GM21367 (cell line): ENCODE measurements at regions not wholly inside any gene's neighbourhood (a gene's known extent, or its start where the extent isn't known, plus 50 kb on each side); places are given as distances from the start of the nearest gene placed in this dataset.
A peak's percentile ranks its signal among the peaks of the same experiment; 100 is the strongest.

Source experiments
- ATAC-seq: cut with Tn5 transposase; IDR thresholded peaks from one replicate; pipeline ENCODE4 v1.9.1; 2021; ENCODE audit not compliant: unreplicated experiment

- no peak for ATAC-seq
These were observed 97.6 kb downstream of the TM2D1 start for GRCh38 chr1:61627365-61627764.

GRCh38 chr1:61626816-61627215, 98.1 kb downstream of the TM2D1 start:
- ATAC-seq, result no peak

- no peak for ATAC-seq
These were observed 101.1 kb downstream of the TM2D1 start for GRCh38 chr1:61623852-61624251.

GRCh38 chr1:61620536-61620935, 104.4 kb downstream of the TM2D1 start:
- no peak for ATAC-seq

GRCh38 chr1:61618755-61619154, 106.2 kb downstream of the TM2D1 start:
- ATAC-seq, result no peak

GRCh38 chr1:61618193-61618592, 106.7 kb downstream of the TM2D1 start:
- no peak for ATAC-seq

- no peak for ATAC-seq
These were observed 108.1 kb downstream of the TM2D1 start for GRCh38 chr1:61616830-61617229.

- no peak for ATAC-seq
These were observed 112.3 kb downstream of the TM2D1 start for GRCh38 chr1:61612602-61613001.

GRCh38 chr1:61609040-61609439, 115.9 kb downstream of the TM2D1 start:
- ATAC-seq, result no peak

- ATAC-seq, result no peak
These were observed 117.5 kb downstream of the TM2D1 start for GRCh38 chr1:61607448-61607847.

- ATAC-seq, result no peak
These were observed 118.3 kb downstream of the TM2D1 start for GRCh38 chr1:61606448-61607312.

GRCh38 chr1:61605607-61606321, 119.2 kb downstream of the TM2D1 start:
- ATAC-seq, result no peak

- no peak for ATAC-seq
These were observed 120.3 kb downstream of the TM2D1 start for GRCh38 chr1:61604684-61605083.

- no peak for ATAC-seq
These were observed 120.7 kb downstream of the TM2D1 start for GRCh38 chr1:61604261-61604660.

GRCh38 chr1:61602663-61603062, 122.3 kb downstream of the TM2D1 start:
- ATAC-seq, result no peak

GRCh38 chr1:61597601-61598000, 127.3 kb downstream of the TM2D1 start:
- no peak for ATAC-seq

GRCh38 chr1:61593331-61593730, 131.6 kb downstream of the TM2D1 start:
- no peak for ATAC-seq

- ATAC-seq, result no peak
These were observed 133.6 kb downstream of the TM2D1 start for GRCh38 chr1:61591351-61591750.

- ATAC-seq, result peak; percentile 97
These were observed 135.9 kb downstream of the TM2D1 start for GRCh38 chr1:61588736-61589672.

- no peak for ATAC-seq
These were observed 139.2 kb downstream of the TM2D1 start for GRCh38 chr1:61585714-61586113.

- no peak for ATAC-seq
These were observed 141.2 kb downstream of the TM2D1 start for GRCh38 chr1:61583703-61584102.
